COLO668 (cell line): ENCODE measurements at regions not wholly inside any gene's neighbourhood (a gene's known extent, or its start where the extent isn't known, plus 50 kb on each side); places are given as distances from the start of the nearest gene placed in this dataset.

Experiments
- DNase-seq: peaks from one replicate; lab custom pipeline; 2025; ENCODE audit not compliant: unreplicated experiment; lab: John Stamatoyannopoulos, UW

DNA sequence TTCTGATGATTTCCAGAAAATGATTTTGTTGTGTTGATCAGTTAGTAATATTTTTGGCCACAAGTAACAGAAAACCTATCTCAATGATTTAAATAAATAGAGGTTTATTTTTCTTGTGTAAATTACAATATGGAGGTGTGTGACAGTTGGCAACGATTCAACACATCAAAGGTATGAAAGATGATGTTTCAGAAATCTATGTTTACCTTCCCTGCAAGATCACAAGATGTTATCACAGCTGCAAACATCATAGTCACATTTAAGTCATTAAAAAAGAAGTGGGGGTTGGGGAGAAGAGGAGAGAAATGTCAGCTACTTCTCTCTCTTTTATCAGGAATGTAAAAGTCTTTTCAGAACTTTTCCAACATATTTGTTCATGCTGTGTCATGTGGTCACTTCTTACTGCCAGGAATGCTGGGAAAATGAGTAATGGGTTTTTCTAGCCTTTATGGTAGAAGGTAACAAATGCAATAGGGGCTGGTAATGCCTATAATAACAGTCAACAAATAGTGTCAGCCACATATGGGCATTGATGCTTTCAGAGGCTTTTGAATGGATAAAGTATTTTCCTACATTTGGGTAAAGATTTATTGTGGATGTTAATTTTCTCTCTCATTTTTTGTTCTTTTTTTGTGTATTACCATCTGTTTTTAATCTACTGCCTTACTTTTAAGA is 742.7 kb downstream of the TLE1 start:
- DNase-seq = peak; percentile 7

GRCh38 chr9:80945436-80945835 is 743.9 kb downstream of the TLE1 start:
- DNase-seq = no peak

DNA sequence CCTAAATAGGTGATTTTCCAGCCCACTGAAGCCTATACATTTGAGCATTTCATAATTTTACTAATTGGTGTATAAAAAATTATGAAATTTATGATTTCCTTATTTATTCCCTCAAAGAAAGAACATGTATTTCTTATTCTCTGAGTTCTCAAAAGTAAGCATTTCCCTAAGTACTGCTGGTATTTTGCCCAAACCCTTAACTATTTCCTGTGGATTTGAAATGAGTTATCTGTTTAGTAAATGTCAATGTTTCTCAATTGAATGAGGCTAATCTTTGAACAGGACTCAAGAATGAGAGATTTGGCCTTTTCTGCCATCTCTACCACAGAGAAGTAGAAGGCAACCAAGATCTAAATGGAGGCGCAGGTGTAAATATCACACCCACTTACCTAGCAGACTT is 751.7 kb downstream of the TLE1 start:
- DNase-seq = no peak

- DNase-seq = no peak
These were observed 755.3 kb downstream of the TLE1 start for GRCh38 chr9:80934095-80934494.

GRCh38 chr9:80932947-80933780 is 756.2 kb downstream of the TLE1 start:
- no peak for DNase-seq

DNA sequence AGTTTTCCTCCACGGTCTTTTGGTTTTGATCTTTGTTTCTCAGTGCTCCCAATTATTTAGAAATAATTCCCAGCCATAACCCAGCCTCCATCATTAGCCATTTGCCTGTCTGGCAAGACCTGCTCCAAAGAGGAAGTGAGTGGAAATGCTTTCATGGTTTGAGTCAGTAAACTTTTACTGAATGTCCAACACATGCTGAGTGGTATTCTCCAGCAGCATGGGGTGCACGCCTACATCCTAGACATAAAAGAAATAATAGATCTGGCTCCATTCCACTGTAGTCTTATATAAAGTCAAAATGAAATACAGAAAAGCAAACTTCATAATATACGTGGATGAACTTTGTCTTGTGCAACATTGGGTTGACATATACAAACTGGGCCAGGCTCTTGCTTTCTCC is 757.2 kb downstream of the TLE1 start:
- DNase-seq = no peak

GRCh38 chr9:80931163-80931562 is 758.2 kb downstream of the TLE1 start:
- DNase-seq = no peak

- DNase-seq = no peak
These were observed 760.6 kb downstream of the TLE1 start for GRCh38 chr9:80928697-80929096.

GRCh38 chr9:80926611-80927010 is 762.7 kb downstream of the TLE1 start:
- no peak for DNase-seq

DNA sequence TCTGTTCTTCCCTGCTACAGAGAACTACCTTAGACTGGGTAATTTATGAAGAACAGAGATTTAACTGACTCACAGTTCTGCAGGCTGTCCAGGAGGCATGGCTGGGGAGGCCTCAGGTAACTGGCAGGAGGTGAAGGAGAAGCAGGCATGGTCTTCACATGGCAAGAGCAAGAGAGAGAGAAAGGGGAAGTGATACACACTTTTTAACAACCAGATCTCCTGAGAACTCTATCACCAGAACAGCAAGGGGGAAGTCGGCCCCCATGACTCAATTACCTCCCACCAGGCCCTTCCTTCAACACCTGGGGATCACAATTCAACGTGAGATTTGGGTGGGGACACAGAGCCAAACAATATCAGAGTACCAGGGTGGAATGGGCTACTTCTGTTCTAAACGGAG is 766.8 kb downstream of the TLE1 start:
- DNase-seq = no peak

- no peak for DNase-seq
These were observed 782.6 kb downstream of the TLE1 start for GRCh38 chr9:80906728-80907127.

- no peak for DNase-seq
These were observed 790.1 kb downstream of the TLE1 start for GRCh38 chr9:80899208-80899607.

GRCh38 chr9:80893190-80893589 is 796.2 kb downstream of the TLE1 start:
- DNase-seq = no peak

GRCh38 chr9:80892703-80893102 is 796.6 kb downstream of the TLE1 start:
- DNase-seq = no peak

DNA sequence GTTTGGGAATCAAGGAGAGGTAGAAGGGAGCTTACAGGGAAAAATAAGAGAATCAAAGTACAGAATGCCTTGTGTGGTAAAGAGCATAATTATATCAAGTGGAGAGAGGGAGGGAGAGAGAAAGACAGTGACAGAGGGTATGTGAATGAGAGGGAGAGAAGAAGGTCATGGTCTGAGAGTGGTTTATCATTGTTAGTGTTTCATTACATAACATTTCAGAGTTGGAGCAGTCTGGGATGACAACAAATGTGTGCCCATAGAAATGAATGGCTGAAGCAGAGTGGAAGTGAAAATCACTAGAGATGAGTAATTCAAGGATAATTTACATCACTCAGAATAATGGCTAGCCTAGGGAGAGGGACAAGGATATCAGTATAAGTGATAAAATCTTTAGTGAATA is 799.2 kb downstream of the TLE1 start:
- DNase-seq = no peak

- DNase-seq = peak; percentile 22
These were observed 803.5 kb downstream of the TLE1 start for GRCh38 chr9:80885894-80886293.

GRCh38 chr9:80883826-80884579 is 805.3 kb downstream of the TLE1 start:
- no peak for DNase-seq

GRCh38 chr9:80883426-80883825 is 805.9 kb downstream of the TLE1 start:
- DNase-seq = no peak

DNA sequence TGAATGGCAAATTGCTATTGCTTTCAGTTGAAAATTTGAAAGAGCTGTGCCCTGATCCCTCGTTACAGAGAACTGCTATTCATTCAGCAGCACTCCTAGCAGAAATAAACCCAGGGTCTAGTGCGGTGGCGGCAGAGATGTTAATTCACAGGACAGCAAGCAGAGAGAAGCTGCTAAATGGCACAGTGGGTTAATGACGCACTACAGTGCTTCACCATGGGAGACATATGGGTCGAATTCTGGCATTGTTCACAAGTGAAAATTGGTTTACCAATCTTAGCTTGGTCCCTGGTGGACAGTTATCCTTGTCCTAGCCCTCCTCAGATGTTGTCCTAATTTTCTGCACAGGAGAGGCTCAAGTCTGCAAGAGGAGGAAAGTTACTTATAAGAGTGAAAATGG is 807.4 kb downstream of the TLE1 start:
- no peak for DNase-seq

- no peak for DNase-seq
These were observed 808.0 kb downstream of the TLE1 start for GRCh38 chr9:80881320-80881719.

DNA sequence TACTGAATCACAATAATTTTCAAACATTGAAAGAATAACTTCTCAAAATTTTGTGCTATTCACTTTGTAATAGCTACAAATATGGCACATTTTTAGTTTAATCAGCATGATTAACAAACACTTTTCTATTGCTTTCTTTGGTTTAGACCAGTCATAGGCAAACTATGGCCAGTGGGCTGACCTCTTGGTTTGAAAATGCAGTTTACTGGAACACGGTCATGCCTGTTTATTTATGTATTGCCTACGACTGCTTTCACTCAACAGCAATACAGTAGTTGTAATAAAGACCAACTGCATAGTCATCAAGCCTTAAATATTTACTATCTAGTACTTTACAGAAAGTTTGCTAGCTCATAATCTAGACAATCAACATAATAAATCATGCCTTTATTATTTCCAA is 810.8 kb downstream of the TLE1 start:
- DNase-seq = no peak

DNA sequence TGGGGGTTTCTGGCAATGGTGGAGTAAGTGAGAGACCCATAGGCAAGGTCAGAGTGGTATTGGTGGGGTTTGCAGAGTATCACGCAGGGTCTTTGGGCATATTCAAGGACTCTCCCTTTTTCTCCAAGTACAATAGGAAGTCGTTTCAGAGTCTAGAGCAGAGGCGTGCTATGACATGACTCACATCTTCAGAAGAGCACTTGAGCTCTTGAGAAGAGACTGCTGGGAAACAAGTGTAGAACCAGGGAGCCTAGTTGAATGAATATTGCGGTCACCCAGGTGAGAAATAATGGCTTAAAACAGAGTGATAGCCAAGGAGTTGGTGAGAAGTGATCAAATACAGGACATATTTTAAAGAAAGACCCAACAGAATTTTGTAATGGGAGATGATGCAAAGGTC is 813.4 kb downstream of the TLE1 start:
- DNase-seq = no peak
